LNCaP clone FGC (cell line): ENCODE measurements at regions not wholly inside any gene's neighbourhood (a gene's known extent, or its start where the extent isn't known, plus 50 kb on each side); places are given as distances from the start of the nearest gene placed in this dataset.

ENCODE experiments used
- DNase-seq: peaks from one replicate; pipeline ENCODE4 v3.0.0-alpha.2; 2011; ENCODE audit warnings: low read depth
- H3K4me3 ChIP-seq: 2 replicates; pipeline ENCODE4 v1.5.1; 2011; ENCODE audit warnings: mild to moderate bottlenecking, low read depth, low read length, control low read depth
- TF ChIP-seq, protein P1 (sequence below): IDR thresholded peaks from 2 replicates; pipeline ENCODE4 v1.5.1; 2012; ENCODE audit warnings: mild to moderate bottlenecking; ENCODE audit not compliant: control insufficient read depth, insufficient read depth; ENCODE audit errors: extremely low read depth

DNA sequence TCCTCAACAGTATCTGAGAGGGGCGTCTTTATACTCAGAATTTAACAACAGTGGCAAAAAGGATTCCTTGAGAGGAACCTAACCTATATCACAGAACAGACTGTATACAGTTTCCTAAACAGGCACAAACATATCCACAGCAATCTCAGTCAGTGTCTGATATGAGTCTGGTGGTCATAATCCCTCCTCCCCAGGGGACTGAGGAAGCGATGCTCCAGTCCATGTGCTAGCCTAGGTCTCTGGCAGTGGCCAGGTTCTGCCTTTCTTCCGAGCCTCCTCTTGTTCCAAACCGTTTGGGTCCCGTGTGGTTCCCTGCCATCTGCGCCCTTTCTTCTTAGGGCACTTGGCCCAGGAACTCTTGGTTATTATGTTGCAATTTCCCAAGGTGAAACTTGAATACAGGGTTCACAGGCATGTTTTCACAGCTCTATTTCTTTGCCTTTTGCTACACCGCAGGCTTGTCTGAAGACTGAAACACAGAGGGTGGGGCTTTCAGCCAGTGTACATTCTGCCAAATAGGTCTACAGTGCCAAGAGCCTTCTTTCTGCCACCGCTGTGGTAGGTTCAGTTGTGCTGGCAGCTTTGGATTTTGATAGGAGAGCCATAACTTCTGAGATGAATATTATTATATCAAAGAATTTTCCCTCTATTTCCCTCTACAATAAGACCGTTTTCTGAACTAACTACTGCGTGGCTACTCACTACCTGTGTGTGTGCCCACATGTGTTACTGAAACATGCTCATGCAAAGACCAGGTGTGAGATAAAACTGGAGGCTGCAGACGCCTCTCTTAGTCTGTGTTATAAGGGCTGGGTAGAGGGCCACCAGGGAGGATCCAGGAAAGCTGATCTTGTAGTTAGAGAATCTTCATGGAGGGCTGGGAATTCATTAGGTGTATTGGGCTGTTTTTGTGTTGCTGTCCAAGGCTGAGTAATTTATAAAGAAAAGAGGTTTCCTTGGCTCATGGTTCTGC is 75.0 kb upstream of the HAAO start:
- DNase-seq: no peak
- no peak overlapping the region for H3K4me3 ChIP-seq
- TF ChIP-seq, protein P1, sequence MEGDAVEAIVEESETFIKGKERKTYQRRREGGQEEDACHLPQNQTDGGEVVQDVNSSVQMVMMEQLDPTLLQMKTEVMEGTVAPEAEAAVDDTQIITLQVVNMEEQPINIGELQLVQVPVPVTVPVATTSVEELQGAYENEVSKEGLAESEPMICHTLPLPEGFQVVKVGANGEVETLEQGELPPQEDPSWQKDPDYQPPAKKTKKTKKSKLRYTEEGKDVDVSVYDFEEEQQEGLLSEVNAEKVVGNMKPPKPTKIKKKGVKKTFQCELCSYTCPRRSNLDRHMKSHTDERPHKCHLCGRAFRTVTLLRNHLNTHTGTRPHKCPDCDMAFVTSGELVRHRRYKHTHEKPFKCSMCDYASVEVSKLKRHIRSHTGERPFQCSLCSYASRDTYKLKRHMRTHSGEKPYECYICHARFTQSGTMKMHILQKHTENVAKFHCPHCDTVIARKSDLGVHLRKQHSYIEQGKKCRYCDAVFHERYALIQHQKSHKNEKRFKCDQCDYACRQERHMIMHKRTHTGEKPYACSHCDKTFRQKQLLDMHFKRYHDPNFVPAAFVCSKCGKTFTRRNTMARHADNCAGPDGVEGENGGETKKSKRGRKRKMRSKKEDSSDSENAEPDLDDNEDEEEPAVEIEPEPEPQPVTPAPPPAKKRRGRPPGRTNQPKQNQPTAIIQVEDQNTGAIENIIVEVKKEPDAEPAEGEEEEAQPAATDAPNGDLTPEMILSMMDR: no peak

DNA sequence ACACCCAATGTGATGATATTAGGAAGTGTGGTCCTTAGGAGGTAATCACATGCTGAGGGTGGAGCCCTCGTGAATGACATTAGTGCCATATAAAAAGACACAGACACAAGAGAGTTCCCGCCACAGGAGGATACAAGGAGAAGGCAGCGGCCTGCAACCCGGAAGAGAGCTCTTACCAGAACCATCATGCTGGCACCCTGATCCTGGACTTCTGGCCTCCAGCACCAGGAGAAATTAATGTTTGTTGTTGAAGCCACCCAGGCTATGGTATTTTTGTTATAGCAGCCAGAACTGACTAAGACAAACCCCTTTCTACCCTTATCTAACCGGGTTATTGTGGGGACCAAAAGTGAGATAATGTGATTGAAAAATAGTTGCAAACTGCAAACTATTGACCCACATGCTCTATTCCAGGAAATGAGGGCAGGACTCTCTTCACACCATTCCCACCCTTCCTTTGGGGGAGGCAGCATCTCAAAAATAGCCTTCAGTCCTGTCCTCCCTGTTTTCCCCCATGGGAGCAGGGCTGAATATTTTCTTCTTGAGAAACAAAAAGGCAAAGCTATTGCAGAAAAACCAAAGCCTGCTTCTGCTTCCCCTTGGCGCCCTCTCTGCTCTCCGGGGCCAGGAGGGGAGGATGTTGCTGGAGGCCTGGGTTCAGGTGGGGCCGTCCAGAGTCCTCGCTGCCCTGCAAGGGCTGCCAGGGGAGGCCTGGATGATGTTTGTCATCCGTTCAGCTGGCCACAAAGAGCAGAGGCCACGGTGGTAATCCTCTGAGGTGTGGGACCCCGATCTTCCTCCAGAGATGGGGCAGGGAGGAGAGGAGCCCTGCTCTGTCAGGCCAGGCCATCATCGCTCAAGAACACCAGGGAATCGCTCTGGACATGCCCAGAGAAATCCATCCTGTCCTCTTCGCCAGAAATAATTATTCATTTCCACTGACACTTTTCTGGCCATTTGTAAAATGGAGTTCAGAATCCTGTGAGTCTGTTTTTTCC is 73.8 kb upstream of the HAAO start:
- no peak overlapping the region for H3K4me3 ChIP-seq
- TF ChIP-seq, protein P1: no peak
- no peak for DNase-seq

DNA sequence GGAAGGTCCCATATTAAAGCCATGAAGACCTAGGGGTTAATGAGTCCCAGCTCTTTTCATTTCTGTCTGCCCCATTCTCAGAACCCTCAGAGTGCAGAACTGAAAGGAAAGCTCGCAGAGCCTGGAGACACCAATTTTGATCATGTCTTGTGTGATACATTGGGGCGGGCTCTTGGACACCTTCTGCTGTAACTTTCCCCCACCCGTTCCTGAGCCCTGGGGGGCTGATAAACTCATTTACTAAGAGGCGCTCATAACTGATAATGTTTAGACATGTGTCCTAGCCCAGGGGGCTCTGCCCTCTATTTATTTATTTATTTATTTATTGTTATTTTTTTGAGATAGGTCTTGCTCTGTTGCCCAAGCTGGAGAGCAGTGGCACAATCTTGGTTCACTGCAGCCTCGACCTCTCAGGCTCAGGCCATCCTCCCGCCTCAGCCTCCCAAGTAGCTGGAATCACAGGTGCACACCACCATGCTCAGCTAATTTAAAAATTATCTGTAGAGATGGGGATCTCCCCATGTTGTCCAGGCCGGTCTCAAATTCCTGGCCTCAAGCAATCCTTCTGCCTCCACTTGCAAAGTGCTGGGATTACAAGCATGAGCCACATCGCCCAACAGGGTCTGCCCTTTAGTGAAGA is 72.4 kb upstream of the HAAO start:
- no peak overlapping the region for H3K4me3 ChIP-seq
- TF ChIP-seq, protein P1: no peak
- DNase-seq: no peak

DNA sequence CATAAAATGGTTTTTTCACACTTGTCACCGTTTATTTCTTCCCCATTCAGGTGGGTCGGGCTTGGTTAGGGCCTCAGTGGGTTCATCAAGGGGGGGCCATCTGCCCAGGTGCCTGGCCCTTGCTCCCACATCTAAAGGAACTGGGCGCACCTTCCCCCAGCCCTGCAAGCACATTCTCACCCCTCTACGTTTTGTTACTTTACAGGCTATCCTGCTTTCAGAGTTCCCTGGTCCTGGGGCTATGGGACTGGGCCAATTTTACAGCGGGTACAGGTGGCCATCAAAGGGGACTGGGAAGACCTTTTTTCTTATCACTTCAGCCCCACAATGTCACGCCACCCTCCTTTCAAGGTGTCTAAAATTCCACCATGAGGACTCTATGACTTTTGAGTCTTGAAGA is 71.8 kb upstream of the HAAO start:
- TF ChIP-seq, protein P1: no peak
- no peak for DNase-seq
- H3K4me3 ChIP-seq: no peak overlapping the region

DNA sequence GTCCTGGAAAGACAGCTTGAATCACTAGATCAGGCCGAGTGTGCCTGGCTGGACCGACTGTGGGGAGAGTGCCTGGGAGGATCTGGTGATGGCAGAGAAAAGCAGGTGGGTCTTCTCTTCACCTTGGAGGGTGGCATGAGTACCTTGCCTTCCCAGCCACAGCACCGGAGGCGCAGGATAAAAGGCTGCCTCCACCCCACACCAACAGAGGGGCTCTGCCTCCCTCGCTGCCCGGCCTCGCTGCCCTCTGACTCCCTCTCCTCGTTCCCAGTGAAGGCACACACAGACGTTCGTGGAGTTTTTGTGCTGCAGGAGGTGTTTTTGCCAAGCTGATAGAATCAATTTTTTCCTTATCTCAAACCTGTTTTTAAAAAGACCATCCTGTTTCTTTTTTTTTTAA is 71.4 kb upstream of the HAAO start:
- no peak overlapping the region for H3K4me3 ChIP-seq
- TF ChIP-seq, protein P1: no peak
- no peak for DNase-seq

DNA sequence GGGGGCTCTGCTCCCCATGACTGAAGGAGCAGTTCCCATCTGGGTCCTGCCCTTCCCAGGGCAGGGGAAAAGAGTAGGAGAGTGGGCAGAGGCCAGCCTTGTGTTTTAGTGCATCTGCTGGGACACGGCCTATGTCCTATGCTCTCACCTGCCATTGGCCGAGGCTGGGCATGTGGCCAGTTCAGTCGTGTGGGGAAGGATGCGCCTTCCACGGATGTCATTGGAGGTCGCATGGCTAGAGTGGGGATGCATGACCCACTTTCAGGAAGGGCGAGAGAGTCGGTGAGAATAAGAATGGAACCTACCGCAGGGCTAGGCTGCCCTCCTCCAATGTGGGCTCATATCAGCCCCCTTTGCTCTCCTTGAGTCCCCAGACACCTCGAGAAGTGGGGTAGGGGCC is 70.9 kb upstream of the HAAO start:
- no peak overlapping the region for H3K4me3 ChIP-seq
- TF ChIP-seq, protein P1: no peak
- DNase-seq: no peak
